Uterus (tissue), 2 donors: ENCODE measurements at regions not wholly inside any gene's neighbourhood (a gene's known extent, or its start where the extent isn't known, plus 50 kb on each side); places are given as distances from the start of the nearest gene placed in this dataset.

Source experiments
- CTCF ChIP-seq, 4 experiments: fragments of 200-600 bp in 2 of 4; fragments of 450-650 bp in 2 of 4; sonication (generic) in 2 of 4; IDR thresholded peaks; one replicate each; pipeline ENCODE4 v1.5.1; 2016 to 2019; ENCODE audit warnings: antibody characterized with exemption in 4 of 4, mild to moderate bottlenecking in 2 of 4, moderate library complexity in 1 of 4
- POLR2A ChIP-seq, 2 donors: fragments of 450-650 bp; IDR thresholded peaks; one replicate each; pipeline ENCODE4 v1.6.1; 2016; ENCODE audit warnings: antibody characterized with exemption in 2 of 2, mild to moderate bottlenecking in 1 of 2, moderate library complexity in 1 of 2

GRCh38 chr21:35207322-35207721 lies 158.2 kb upstream of the RUNX1 start:
- no peak for TF ChIP-seq CTCF (IDR thresholded peaks at IDR 0.05)
- no peak for TF ChIP-seq POLR2A (IDR thresholded peaks at IDR 0.05)
